ENCODE measurements at regions not wholly inside any gene's neighbourhood (a gene's known extent, or its start where the extent isn't known, plus 50 kb on each side); places are given as distances from the start of the nearest gene placed in this dataset.

- TF ChIP-seq CTCF (IDR thresholded peaks at IDR 0.05) (no peak), ZFX (IDR thresholded peaks at IDR 0.05; ENCODE audit: borderline replicate concordance) (no peak)
These were observed 246.4 kb downstream of the RPL10L start for GRCh38 chr14:46404865-46405811.
